ENCODE measurements at regions not wholly inside any gene's neighbourhood (a gene's known extent, or its start where the extent isn't known, plus 50 kb on each side); places are given as distances from the start of the nearest gene placed in this dataset.

- TF ChIP-seq ZNF274 (IDR thresholded peaks at IDR 0.05; ENCODE audit: low read depth, low read length) = no peak
- TF ChIP-seq SUZ12 (IDR thresholded peaks at IDR 0.05; ENCODE audit: extremely low read depth, insufficient read depth, insufficient read length) = no peak
- TF ChIP-seq YY1 (IDR thresholded peaks at IDR 0.05; ENCODE audit: insufficient read depth, insufficient read length) = no peak
Measured at GRCh38 chr17:54745239-54745638, 155.4 kb upstream of the TOM1L1 start.
